HG03103 (cell line): ENCODE measurements at regions not wholly inside any gene's neighbourhood (a gene's known extent, or its start where the extent isn't known, plus 50 kb on each side); places are given as distances from the start of the nearest gene placed in this dataset.

Source experiments
- ATAC-seq: cut with Tn5 transposase; IDR thresholded peaks from one replicate; pipeline ENCODE4 v1.9.1; 2021; ENCODE audit warnings: low read depth; ENCODE audit not compliant: unreplicated experiment

DNA sequence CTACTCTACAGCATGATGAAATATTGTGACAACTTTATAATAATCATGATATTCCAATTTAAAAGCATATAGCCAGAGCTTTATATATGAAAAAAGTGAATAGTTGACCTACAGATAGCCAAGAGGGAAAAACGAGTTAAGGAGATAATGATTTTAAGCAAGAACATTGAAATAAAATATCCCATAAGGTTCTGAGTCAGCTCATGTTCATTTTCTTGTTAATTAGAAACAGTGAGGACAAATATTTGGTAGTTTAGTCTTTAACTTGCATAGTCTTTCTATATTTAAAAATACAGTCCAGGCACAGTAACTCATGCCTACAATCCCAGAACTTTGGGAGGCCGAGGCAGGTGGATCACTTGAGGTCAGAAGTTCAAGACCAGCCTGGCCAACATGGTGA lies 55.8 kb upstream of the CDH6 start:
- no peak for ATAC-seq

- no peak for ATAC-seq
Measured at GRCh38 chr5:31135542-31135941, 57.9 kb upstream of the CDH6 start.

DNA sequence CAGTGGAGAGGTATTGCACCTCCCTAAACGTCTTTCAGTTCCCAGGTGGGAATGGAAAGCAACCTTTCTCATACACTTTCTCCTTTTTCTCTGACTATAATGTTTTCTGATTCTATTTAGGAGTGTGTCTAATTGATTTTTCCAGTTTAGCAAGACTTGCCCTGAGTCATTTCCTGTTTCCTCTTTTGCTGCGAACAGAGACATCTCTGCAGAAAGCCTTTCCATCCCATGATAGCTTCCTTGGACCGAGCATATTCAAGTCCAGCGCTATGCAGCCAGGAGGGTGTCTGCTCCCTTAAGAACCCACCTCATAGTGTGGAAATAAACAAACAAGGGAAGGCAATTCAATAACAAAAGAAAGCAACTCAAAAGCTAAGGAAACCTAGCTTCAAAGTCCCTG lies 60.0 kb upstream of the CDH6 start:
- ATAC-seq, result no peak

DNA sequence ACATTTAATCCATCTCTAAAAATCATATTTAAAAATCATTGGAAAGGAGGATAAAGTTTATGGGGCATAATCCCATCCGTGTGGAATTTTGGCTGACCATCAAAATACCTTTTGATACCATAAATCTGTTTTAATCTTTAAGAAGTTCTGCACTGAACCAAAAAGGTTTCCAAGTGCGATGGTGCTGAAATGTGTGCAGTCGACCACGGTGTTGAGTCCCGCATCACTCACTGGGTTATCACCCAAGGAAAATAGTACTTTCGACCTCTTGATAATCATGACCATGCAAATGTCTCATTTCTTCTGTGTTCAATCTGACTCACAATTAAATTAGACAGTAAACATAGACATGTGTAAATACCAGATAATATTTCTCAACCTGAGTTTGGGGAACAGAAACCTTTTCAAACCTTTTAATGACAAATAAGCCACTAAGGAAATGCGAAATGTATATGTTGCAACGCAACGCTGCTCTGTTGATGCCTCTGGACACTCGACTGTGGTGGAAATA lies 62.0 kb upstream of the CDH6 start:
- ATAC-seq, result no peak

DNA sequence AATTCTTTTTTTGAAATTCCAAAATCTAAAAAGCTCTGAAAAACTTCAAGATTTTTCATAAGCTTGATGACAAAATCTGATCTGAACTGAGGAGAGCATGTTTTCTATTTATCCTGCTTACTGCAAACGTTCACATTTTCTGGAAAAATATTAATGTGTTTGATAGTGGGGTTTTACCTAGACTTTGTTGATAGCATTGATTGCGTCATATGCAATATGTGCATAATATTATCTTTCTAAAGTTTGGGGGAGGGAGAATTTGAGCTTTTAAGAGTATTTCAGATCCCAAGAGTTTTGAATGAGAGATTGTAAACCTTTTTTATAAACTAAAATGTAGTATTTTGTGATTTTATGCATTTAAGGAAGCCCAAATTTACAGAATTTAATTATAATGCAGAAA lies 62.8 kb upstream of the CDH6 start:
- ATAC-seq, result no peak

DNA sequence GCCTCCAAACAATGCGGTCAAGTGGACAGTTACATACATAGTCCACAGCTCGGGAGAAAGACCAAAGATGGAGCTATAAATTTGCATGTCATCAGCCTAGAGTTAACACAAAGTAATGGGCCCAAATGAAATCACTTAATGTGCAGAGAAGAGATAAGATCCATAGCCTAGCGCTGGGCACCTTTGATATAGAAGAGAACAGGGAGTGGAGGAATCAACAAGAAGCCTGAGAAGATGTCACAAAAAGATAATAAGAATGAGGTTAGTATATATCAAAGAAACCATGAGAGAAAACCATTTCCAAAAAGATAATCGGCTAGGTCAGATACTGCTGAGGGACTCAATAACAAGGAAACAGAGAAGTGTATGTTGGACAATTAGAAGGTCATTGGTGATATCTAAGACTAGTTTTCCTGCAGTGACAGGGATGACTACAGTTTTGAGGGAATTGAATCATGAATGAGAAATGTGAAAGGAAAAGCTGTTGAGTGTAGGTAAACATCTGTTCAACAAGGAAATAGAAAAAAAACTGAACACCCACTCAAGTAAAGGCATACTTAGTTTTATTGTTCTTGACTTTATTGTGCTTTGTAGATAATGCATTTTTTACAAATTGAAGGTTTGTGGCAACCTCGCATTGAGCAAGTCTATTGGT lies 68.7 kb upstream of the CDH6 start:
- ATAC-seq, result no peak

DNA sequence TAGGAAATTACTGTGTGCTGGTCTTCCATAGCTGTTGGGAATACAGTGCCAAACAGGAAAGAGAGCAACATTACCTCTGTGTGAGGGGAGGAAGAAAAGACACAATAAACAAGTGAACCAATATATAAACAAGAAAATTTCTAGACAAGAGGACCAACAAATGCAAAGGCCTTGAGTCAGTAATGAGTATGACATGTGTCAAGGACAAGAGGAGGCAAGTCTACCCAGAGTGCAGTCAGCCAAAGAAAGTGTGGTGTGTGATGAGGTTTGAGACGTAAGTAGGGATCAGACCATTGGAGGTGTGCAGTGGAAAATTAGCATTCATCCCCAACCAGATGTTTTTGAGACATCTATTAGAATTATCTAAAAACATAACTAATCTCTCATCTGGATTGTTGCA lies 69.5 kb upstream of the CDH6 start:
- no peak for ATAC-seq

DNA sequence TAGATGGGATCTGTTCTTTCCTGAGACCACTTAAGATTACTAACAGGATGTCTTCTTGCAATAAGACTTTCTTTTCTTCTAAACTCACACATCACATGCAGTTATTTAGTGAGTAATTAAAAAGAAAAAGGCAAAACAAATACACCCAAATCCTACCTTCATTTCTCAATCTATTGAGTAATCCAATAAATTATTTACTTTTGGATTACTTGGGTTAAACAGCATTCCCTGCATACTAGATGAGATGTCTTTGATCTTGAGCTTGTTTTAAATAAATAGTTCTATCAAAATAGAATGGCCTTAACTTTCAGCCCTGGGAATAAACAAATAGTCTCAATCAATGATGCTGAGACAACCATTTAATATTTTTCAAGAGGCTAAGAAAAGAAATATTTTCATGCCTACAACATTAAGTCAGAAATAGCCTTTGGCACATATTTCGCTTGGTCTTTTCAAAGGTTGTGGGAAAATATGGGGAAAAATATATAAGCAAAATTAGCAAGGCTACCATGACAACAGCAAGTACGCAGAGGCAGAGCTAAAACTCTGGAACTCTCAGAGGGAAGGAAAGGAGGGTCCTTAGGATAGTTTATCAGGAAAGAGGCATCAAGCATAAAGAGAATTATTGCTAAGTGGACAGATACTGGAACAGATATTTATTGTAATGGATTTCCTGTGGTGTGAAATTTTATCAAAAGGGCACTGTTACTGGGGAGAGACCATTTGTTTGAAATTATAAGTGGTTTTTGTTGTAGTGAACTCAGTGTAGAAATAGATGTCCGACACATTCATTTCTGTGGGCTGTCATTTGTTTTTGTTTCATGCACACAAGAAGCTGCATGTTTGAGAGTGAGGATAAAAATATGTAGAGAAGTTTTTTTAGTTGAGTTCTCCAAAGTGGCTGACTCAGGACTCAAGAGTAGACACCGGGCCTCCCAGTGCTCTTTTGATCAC lies 70.2 kb upstream of the CDH6 start:
- no peak for ATAC-seq

DNA sequence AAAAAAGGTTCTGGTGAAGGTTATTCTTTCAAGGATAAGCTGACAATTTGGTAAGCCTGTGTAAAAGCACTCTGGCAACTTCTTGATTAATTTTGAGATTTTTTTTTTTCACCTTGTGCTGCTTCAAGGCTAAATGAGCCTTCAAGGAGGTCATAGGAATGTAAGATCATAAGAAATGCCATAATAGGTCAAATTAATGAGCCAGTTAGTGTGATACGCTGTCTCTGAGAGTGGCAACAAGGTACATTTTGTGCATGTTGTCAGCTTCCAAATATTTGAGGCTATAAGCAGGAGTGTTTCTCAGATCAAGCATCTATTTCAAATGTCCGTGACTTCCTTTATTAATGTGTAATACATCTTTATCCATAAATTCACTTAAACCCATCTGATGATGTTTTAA lies 72.3 kb upstream of the CDH6 start:
- no peak for ATAC-seq

GRCh38 chr5:31120642-31120948 lies 72.9 kb upstream of the CDH6 start:
- ATAC-seq, result no peak

- no peak for ATAC-seq
Measured at GRCh38 chr5:31119938-31120641, 73.4 kb upstream of the CDH6 start.

DNA sequence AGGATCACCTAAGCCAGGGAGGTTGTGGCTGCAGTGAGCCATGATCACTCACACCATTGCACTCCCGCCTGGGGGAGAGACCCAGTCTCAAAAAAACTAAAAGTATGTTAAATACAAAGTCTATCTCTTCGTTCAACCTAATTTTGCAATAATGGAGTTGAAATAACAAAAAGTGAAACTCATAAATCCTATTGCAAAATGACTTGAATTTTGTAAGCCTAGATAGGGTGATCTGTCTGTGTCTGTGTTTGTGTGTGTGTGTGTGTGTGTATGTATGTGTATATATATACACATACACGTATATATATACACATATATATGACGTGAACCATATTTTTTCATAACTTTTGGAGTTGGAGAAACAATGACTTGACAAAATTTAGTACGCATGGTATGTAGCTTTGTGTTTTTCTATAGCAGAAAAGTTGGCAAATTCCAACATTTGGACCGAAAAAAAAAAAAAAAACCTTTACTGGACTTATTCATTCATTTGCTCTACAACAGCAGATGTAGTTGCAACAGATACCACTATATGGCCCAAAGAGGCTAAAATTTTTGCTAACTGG lies 76.9 kb upstream of the CDH6 start:
- no peak for ATAC-seq

DNA sequence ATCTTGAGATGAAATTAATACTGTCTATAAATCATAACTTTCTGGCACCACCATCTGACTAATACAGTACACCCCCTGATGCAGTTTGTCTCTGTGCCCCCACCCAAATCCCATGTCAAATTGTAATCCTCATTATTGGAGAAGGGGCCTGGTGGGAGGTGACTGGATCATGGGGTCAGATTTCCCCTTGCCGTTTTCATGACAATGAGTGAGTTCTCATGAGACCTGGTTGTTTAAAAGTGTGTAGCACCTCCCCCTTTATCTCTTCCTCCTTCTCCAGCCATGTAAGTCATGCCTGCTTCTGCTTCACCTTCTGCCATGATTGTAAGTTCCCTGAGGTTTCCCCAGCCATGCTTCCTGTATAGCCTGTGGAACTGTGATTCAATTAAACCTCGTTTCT lies 78.7 kb upstream of the CDH6 start:
- no peak for ATAC-seq

- no peak for ATAC-seq
Measured at GRCh38 chr5:31113666-31114350, 79.7 kb upstream of the CDH6 start.

DNA sequence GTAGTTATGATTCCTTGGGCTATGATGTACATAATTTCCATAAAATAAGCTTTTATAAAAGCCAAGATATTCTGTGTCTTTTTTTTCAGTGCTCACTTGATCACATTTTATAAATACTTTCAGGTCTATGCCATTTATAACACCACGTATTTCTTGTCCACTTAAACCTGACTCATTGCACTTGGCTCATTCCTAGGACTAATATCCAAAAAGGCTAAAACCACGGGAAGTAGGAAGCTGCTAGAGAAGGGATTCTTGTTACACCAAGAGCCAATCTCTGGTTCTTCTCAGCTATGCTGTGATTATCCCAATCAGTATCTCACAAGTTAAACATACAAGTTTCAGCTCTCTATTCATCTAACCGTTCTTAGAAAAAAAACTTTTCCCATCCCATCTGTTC lies 80.4 kb upstream of the CDH6 start:
- no peak for ATAC-seq

- no peak for ATAC-seq
Measured at GRCh38 chr5:31107091-31107518, 86.4 kb upstream of the CDH6 start.

DNA sequence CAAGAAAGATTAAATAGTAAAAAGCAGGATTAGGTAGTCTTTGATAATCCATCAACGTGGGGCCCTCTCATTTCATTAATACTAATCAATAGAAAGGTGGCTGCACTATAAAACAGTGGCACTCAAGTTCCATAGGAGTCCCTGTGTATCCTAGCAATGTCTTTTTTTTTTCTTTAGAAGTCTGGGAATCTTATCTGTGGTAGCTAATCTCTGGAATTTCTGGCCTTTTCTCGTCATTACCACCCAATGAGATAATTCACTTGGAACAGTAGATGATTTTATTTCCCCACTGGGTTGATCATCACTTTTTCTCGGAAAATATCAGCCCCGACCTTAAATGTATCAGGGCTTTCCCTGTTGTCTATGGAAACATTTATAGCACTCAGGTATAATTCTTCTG lies 86.8 kb upstream of the CDH6 start:
- no peak for ATAC-seq

DNA sequence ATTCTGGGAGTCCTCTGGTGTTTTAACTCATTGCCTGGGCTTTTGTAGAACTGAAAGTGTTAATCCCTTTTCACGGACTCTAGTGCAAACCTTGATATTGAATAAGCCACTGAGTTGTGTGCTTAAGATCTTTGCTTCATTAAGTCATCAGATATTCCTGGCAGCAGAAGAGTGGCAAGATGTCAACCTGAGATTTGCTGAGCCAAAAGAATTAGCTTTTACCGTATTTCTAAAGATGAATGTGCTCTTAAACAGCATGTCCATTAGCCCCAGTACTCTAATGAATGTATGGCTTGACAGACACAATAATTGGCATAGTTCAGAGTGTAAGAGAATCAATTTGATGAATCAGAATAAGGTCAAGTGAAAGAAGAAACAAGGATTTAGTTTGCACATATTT lies 87.2 kb upstream of the CDH6 start:
- ATAC-seq, result no peak

DNA sequence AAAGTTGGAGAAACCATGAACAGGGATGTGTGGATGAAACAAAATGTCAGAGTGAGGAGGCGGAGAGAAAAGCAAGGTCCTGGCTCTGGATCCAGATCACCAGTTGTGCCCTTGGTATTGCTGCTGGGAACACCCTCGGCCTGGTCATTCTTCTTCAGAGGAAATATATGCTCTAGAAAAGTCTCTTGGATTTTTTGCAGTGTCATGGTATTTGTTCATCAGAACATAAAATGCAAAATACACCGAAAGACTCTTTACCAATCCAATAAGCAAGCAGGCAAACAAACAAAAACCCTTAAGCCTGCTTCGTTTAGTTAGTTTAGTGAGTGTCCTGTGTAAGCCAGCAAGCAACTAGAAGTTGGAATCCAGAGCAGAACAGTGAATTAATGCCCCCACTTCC lies 88.7 kb upstream of the CDH6 start:
- no peak for ATAC-seq

GRCh38 chr5:31100781-31101310 lies 92.6 kb upstream of the CDH6 start:
- ATAC-seq, result no peak
